Fibroblast of lung (primary cell): ENCODE measurements at regions not wholly inside any gene's neighbourhood (a gene's known extent, or its start where the extent isn't known, plus 50 kb on each side); places are given as distances from the start of the nearest gene placed in this dataset.

Source experiments
- EZH2 ChIP-seq: IDR thresholded peaks from 2 replicates; pipeline ENCODE4 v1.5.1; 2012; ENCODE audit warnings: low read length, control low read depth, mild to moderate bottlenecking; ENCODE audit errors: missing control alignments
- TF ChIP-seq, protein P1 (sequence below), 2 donors: IDR thresholded peaks in 1 of 2; conservative IDR thresholded peaks in 1 of 2; 1 replicate in 1 of 2; 2 replicates in 1 of 2; pipeline ENCODE4 v1.5.1; 2011 to 2012; ENCODE audit warnings: low read length in 2 of 2, control low read depth in 1 of 2, inconsistent platforms in 1 of 2, low read depth in 1 of 2, mild to moderate bottlenecking in 1 of 2

GRCh38 chr10:123463181-123463580, 203.0 kb upstream of the GPR26 start:
- TF ChIP-seq, protein P1, sequence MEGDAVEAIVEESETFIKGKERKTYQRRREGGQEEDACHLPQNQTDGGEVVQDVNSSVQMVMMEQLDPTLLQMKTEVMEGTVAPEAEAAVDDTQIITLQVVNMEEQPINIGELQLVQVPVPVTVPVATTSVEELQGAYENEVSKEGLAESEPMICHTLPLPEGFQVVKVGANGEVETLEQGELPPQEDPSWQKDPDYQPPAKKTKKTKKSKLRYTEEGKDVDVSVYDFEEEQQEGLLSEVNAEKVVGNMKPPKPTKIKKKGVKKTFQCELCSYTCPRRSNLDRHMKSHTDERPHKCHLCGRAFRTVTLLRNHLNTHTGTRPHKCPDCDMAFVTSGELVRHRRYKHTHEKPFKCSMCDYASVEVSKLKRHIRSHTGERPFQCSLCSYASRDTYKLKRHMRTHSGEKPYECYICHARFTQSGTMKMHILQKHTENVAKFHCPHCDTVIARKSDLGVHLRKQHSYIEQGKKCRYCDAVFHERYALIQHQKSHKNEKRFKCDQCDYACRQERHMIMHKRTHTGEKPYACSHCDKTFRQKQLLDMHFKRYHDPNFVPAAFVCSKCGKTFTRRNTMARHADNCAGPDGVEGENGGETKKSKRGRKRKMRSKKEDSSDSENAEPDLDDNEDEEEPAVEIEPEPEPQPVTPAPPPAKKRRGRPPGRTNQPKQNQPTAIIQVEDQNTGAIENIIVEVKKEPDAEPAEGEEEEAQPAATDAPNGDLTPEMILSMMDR (conservative IDR thresholded peaks at IDR 0.05 in 1 of 2, IDR thresholded peaks at IDR 0.05 in 1 of 2; ENCODE audit: low read depth in 1 of 2, low read length in 2 of 2) = no peak
- no peak for TF ChIP-seq EZH2
